IgD-negative memory B cell (primary cell): ENCODE measurements at regions not wholly inside any gene's neighbourhood (a gene's known extent, or its start where the extent isn't known, plus 50 kb on each side); places are given as distances from the start of the nearest gene placed in this dataset.

Source experiments
- H3K27ac Mint-ChIP-seq, 3 donors: one replicate each; pipeline ENCODE4 v1.8.0; 2020 to 2022; ENCODE audit warnings: mild to moderate bottlenecking in 3 of 3, mixed read lengths in 3 of 3, moderate library complexity in 1 of 3
- H3K27me3 Mint-ChIP-seq: one replicate; pipeline ENCODE4 v1.8.0; 2021; ENCODE audit warnings: mixed read lengths
- H3K36me3 Mint-ChIP-seq: one replicate; pipeline ENCODE4 v1.8.0; 2020; ENCODE audit warnings: mild to moderate bottlenecking, mixed read lengths
- H3K4me1 Mint-ChIP-seq, 3 donors: one replicate each; pipeline ENCODE4 v1.8.0; 2020 to 2022; ENCODE audit warnings: mixed read lengths in 3 of 3, mild to moderate bottlenecking in 1 of 3
- H3K4me3 Mint-ChIP-seq, 4 donors: one replicate each; pipeline ENCODE4 v1.8.0; 2020 to 2022; ENCODE audit warnings: mild to moderate bottlenecking in 4 of 4, mixed read lengths in 4 of 4, moderate library complexity in 3 of 4
- H3K9me3 Mint-ChIP-seq, 3 donors: one replicate each; pipeline ENCODE4 v1.8.0; 2020 to 2021; ENCODE audit warnings: mixed read lengths in 3 of 3, mild to moderate bottlenecking in 1 of 3

DNA sequence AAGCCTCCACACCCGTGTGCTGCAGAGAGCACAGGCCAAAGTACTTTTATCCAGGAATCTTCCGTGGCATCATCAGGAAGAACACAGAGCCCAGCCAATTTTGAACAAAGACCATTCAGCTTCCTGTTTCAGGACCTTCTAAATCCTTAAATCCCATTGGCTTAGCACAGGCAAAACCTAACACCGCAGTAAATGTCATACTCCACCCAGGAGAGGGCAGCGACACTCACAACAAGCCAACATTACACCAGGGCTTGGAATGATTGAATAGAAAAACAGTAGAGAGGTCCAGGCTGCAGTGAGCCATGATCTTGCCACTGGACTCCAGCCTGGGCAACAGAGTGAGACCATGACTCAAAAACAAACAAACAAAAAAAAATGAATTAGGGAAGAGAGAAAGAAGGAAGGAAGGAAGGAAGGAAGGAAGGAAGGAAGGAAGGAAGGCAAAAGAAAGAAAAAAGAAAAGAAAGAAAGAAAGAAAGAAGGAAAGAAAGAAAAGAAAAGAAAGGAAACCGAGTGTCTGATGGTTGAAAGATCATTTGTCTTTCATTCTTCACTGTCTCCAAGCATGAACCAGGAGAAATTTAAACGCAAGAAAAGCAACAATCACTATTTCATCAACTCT, 144.6 kb upstream of the SATB2 start:
- no peak overlapping the region for H3K27ac Mint-ChIP-seq
- H3K4me1 Mint-ChIP-seq: peaks cover 0 to 4% (median 0%) of the 10 kb centered on the region in 3 donors
- no peak overlapping the region for H3K4me3 Mint-ChIP-seq
- peaks cover 9% of the 10 kb centered on the region for H3K27me3 Mint-ChIP-seq
- H3K9me3 Mint-ChIP-seq: no peaks in the 10 kb centered on the region
- H3K36me3 Mint-ChIP-seq: no peaks in the 10 kb centered on the region

DNA sequence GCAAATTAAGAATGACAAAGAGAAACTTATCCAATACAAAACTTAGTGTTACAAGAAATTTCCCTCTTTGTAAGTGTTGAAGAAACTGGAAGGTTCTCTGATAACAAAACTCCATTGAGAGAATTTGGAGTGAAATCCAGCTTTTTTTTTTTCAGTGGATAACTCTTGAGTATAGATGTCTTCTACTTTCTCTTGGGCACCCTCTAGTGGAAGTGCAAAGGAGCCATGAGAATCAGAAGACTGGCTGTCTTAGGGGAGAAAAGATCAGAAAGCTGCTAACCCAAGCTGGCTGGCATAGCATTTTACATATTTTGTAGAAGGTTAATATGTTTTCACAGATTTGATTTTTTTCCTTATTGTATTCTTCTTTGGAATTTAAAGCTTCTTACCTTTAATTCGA, 138.8 kb upstream of the SATB2 start:
- H3K27ac Mint-ChIP-seq: no peak overlapping the region
- H3K4me1 Mint-ChIP-seq: no peaks in the 10 kb centered on the region
- H3K36me3 Mint-ChIP-seq: no peaks in the 10 kb centered on the region
- no peaks in the 10 kb centered on the region for H3K9me3 Mint-ChIP-seq
- H3K4me3 Mint-ChIP-seq: no peak overlapping the region
- H3K27me3 Mint-ChIP-seq: peaks cover 2% of the 10 kb centered on the region

GRCh38 chr2:199594443-199594842, 136.7 kb upstream of the SATB2 start:
- Mint-ChIP-seq H3K27ac (no peak overlapping the region), H3K9me3 (no peaks in the 10 kb centered on the region), H3K4me3 (no peak overlapping the region), H3K36me3 (no peaks in the 10 kb centered on the region), H3K4me1 (no peaks in the 10 kb centered on the region), H3K27me3 (peaks cover 6% of the 10 kb centered on the region)

GRCh38 chr2:199591826-199592225, 134.1 kb upstream of the SATB2 start:
- Mint-ChIP-seq H3K36me3 (no peaks in the 10 kb centered on the region), H3K9me3 (no peaks in the 10 kb centered on the region)

DNA sequence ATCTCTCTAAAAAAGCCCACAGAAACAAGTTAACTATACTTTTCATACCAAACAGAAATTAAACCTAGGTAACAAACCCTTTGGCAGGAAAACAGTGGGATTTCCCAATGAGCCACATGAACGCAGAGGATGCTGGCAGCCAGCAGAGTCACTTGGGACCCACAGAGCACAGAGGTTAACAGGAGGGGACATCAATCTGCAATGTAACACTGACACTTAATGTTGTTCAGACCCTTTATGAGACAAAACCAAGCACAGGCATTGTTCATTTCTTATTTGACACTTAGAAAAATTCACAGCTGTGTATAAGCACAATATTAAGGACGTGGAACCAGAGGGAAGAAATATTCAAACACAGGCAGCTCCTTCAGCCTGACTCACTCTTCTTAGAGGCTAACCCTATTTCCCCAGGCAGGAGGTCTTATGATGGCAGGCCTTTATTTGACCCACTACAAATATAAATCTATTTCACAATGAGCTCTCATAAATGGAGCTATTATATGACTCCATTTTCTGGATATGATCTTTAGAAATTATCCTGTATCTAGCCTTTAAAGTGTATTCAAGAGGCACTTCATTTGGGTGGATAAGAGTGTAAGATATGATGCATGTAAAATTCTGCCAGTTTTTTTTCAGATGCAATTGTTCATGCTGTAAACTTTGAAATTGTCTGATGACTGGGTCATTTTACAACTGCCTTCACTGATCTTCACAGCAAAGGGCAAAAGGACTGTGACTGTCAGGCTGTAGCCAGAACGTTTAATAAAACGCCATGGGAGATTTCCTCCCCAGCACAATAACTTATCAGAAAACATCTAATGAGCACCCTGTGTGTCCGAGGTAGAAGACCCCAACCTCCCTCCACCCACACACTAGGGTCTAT, 132.8 kb upstream of the SATB2 start:
- no peaks in the 10 kb centered on the region for H3K9me3 Mint-ChIP-seq
- H3K36me3 Mint-ChIP-seq: no peaks in the 10 kb centered on the region
- H3K4me3 Mint-ChIP-seq: no peak overlapping the region
- no peaks in the 10 kb centered on the region for H3K4me1 Mint-ChIP-seq
- H3K27me3 Mint-ChIP-seq: peaks cover 4% of the 10 kb centered on the region
- H3K27ac Mint-ChIP-seq: no peak overlapping the region

More at GRCh38 chr2:199591826-199592225, 134.1 kb upstream of the SATB2 start:
- Mint-ChIP-seq H3K27me3 (peaks cover 4% of the 10 kb centered on the region), H3K4me1 (no peaks in the 10 kb centered on the region), H3K27ac (peak overlapping the region in 1 of 3 donors; percentile 23), H3K4me3 (no peak overlapping the region)

DNA sequence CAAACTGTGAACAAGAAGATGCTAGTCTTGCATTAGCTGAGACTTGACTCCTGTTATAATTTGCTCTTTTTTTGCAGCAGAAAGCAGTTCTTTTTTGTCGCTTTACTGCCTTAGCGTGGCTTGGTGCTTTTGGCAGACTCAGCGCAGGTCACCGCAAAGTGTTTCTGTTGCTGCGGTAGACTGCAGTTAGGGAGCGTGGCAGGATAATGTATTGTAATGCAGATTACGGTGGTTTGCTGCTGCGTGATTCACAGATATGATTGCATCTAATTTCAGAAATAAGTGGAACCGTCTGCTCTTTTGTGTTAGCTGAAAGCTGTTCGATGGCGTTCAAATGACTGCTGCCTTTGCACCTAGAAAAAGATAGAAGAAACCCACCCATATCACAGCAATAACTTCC, 131.6 kb upstream of the SATB2 start:
- H3K27me3 Mint-ChIP-seq: peaks cover 4% of the 10 kb centered on the region
- H3K36me3 Mint-ChIP-seq: no peaks in the 10 kb centered on the region
- H3K9me3 Mint-ChIP-seq: peaks cover 0 to under 1% (median 0%) of the 10 kb centered on the region in 3 donors
- no peaks in the 10 kb centered on the region for H3K4me1 Mint-ChIP-seq
- H3K4me3 Mint-ChIP-seq: no peak overlapping the region
- no peak overlapping the region for H3K27ac Mint-ChIP-seq

DNA sequence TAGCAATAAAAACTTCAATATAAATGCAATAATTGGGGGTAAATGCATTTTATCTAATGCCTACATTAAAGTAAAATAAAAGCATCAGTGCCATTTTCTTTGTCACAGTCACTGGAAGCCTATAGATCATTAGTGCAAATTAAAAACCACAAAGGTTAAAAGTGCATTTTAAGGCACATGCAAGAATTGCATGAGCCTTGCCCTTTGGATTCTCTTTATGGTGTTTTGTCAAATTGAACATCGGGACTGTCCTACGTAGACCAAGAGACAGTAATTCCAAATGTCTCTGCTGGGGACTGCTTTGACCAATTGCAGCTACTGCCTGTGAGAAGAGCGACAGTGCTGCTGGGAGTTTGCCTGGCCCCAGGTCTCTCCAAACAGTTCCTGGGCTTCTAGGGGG, 130.3 kb upstream of the SATB2 start:
- H3K27ac Mint-ChIP-seq: no peak overlapping the region
- peaks cover 4% of the 10 kb centered on the region for H3K27me3 Mint-ChIP-seq
- H3K9me3 Mint-ChIP-seq: peaks cover 0 to 2% (median 0%) of the 10 kb centered on the region in 3 donors
- no peaks in the 10 kb centered on the region for H3K36me3 Mint-ChIP-seq
- H3K4me3 Mint-ChIP-seq: no peak overlapping the region
- no peaks in the 10 kb centered on the region for H3K4me1 Mint-ChIP-seq

DNA sequence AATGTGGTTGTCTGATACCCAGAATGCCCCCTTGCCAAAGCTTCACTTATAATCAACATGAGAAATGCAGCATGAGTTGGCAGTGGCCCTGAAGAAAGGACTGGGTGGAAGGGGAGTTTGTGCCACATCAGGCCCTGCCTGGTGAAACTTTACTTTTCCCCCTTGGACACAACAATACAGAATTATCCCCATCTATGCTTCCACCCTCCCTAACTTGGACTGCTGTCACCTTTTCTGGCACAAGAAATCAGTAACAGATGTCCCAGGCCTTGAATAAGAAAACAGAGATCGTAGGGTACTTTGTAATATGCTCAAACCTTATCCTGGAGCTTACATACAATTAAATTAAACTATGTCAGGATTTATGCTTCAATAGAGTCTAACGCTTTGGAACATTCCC, 128.9 kb upstream of the SATB2 start:
- Mint-ChIP-seq H3K27ac (no peak overlapping the region), H3K4me3 (no peak overlapping the region), H3K4me1 (peaks cover 0 to 1% (median 0%) of the 10 kb centered on the region in 3 donors), H3K36me3 (no peaks in the 10 kb centered on the region), H3K27me3 (peaks cover 4% of the 10 kb centered on the region), H3K9me3 (peaks cover 0 to 2% (median 0%) of the 10 kb centered on the region in 3 donors)

GRCh38 chr2:199583676-199584075, 125.9 kb upstream of the SATB2 start:
- peaks cover 0 to 1% (median 0%) of the 10 kb centered on the region in 3 donors for H3K4me1 Mint-ChIP-seq
- H3K27ac Mint-ChIP-seq: no peak overlapping the region
- peaks cover 0 to 2% (median 0%) of the 10 kb centered on the region in 3 donors for H3K9me3 Mint-ChIP-seq
- no peak overlapping the region for H3K4me3 Mint-ChIP-seq
- H3K27me3 Mint-ChIP-seq: peaks cover 3% of the 10 kb centered on the region
- H3K36me3 Mint-ChIP-seq: no peaks in the 10 kb centered on the region

DNA sequence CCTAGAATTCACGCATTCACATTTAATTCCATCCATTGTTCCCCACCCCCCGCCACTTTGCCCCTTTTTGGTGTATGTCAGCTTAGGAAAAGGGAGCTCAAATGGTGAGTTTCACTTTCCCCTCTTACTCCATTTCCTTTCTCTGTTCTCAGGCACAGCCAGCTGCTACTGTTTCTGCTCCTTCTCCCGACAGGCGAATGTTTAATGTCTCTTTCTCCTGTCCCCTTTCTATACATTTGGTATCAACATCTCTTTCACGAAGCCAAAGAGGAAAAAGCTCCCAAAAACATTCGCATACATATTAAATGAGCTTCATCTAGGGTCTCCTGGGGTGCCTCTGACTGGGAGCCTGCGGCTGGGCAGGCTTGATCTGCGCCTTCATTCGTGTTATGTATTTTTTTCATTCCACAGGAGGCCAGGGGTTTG, 124.2 kb upstream of the SATB2 start:
- H3K27ac Mint-ChIP-seq: no peak overlapping the region
- H3K4me3 Mint-ChIP-seq: no peak overlapping the region
- peaks cover 3% of the 10 kb centered on the region for H3K27me3 Mint-ChIP-seq
- H3K36me3 Mint-ChIP-seq: no peaks in the 10 kb centered on the region
- H3K4me1 Mint-ChIP-seq: peaks cover 0 to 1% (median 0%) of the 10 kb centered on the region in 3 donors
- H3K9me3 Mint-ChIP-seq: peaks cover 0 to 2% (median 0%) of the 10 kb centered on the region in 3 donors

GRCh38 chr2:199581408-199581807, 123.7 kb upstream of the SATB2 start:
- peaks cover 0 to 2% (median 0%) of the 10 kb centered on the region in 3 donors for H3K9me3 Mint-ChIP-seq
- no peaks in the 10 kb centered on the region for H3K36me3 Mint-ChIP-seq
- H3K27me3 Mint-ChIP-seq: peaks cover 5% of the 10 kb centered on the region
- H3K4me3 Mint-ChIP-seq: no peak overlapping the region
- H3K4me1 Mint-ChIP-seq: peaks cover 0 to 1% (median 0%) of the 10 kb centered on the region in 3 donors
- no peak overlapping the region for H3K27ac Mint-ChIP-seq

GRCh38 chr2:199575416-199575815, 117.7 kb upstream of the SATB2 start:
- Mint-ChIP-seq H3K9me3 (no peaks in the 10 kb centered on the region), H3K4me3 (no peak overlapping the region)

DNA sequence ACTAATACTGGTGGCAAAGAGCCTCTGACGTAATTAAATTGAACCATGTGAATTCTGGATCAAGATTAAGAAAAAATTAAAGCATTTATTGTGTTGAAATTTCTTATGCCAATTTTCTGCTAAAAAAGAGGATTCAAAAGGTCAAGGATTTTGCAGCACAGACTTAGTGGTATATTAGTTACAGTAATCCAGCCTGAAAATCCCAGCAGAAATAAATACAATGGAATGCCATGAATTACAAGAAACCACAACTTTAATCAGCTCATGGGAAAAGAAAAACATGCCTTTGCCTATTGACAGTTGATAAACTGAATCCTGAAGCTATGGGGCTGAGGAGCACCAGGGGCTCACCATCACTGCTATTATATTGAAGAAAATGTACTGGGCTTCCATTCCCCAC, 114.8 kb upstream of the SATB2 start:
- H3K4me3 Mint-ChIP-seq: no peak overlapping the region
- peaks cover 3% of the 10 kb centered on the region for H3K27me3 Mint-ChIP-seq
- H3K36me3 Mint-ChIP-seq: no peaks in the 10 kb centered on the region

More at GRCh38 chr2:199575416-199575815, 117.7 kb upstream of the SATB2 start:
- Mint-ChIP-seq H3K36me3 (no peaks in the 10 kb centered on the region), H3K27me3 (peaks cover 3% of the 10 kb centered on the region), H3K27ac (no peak overlapping the region), H3K4me1 (no peaks in the 10 kb centered on the region)

DNA sequence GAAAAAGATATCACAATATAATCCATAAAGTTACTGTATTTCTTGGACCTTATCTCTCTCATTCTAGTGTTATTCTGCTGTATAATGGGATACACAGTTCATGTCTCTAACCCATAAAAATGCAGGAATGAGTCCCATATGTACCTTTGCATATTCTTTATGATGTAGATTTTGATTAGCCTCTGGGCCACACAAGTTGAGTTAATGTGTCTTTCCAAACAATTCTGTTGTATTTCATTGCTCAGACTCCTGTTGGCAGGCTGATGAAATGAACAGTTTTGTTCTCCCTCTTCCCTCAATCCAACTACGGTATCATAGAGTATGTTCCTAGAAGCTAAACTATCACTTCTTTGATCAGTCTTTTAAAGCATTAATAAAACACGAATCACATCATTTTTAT, 113.2 kb upstream of the SATB2 start:
- no peak overlapping the region for H3K4me3 Mint-ChIP-seq
- H3K27ac Mint-ChIP-seq: no peak overlapping the region
- H3K27me3 Mint-ChIP-seq: no peaks in the 10 kb centered on the region
- H3K9me3 Mint-ChIP-seq: no peaks in the 10 kb centered on the region
- no peaks in the 10 kb centered on the region for H3K4me1 Mint-ChIP-seq
- H3K36me3 Mint-ChIP-seq: no peaks in the 10 kb centered on the region

More for the DNA sequence above, 114.8 kb upstream of the SATB2 start:
- no peaks in the 10 kb centered on the region for H3K9me3 Mint-ChIP-seq
- no peaks in the 10 kb centered on the region for H3K4me1 Mint-ChIP-seq
- H3K27ac Mint-ChIP-seq: no peak overlapping the region

GRCh38 chr2:199569336-199569735, 111.6 kb upstream of the SATB2 start:
- no peaks in the 10 kb centered on the region for H3K9me3 Mint-ChIP-seq
- H3K4me3 Mint-ChIP-seq: no peak overlapping the region
- no peaks in the 10 kb centered on the region for H3K36me3 Mint-ChIP-seq
- no peaks in the 10 kb centered on the region for H3K27me3 Mint-ChIP-seq
- no peak overlapping the region for H3K27ac Mint-ChIP-seq
- no peaks in the 10 kb centered on the region for H3K4me1 Mint-ChIP-seq
